DMS114 treated with DMSO at 0.1 percent for 48 hours (cell line): ENCODE measurements at regions not wholly inside any gene's neighbourhood (a gene's known extent, or its start where the extent isn't known, plus 50 kb on each side); places are given as distances from the start of the nearest gene placed in this dataset.
"Not testable (repeated sequence)": the region's sequence is repeated elsewhere in the genome, so short reads cannot be mapped to it uniquely, and the experiment has no call there.

ENCODE experiments used
- DNase-seq: peaks from one replicate; lab custom pipeline; 2025; ENCODE audit not compliant: unreplicated experiment; lab: John Stamatoyannopoulos, UW

DNA sequence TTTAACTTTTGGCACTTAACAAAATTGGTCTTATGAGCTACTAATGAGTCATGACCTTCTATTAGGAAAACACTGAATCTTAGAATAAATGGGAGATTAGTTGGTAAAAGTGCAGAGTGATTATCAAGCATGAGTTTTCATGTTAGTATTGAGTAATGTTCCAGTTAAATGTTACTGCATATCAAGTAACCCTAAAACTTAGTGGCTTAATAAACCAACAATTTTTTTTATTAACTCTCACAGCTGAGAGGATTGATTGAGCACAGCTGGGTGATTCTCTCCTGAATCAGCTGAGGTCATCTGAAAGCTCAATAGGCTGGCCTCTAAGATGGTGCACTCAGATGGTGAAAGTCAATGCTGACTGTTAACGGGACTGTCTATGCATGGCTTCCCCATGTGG, 248.6 kb downstream of the BCL11B start:
- no peak for DNase-seq

DNA sequence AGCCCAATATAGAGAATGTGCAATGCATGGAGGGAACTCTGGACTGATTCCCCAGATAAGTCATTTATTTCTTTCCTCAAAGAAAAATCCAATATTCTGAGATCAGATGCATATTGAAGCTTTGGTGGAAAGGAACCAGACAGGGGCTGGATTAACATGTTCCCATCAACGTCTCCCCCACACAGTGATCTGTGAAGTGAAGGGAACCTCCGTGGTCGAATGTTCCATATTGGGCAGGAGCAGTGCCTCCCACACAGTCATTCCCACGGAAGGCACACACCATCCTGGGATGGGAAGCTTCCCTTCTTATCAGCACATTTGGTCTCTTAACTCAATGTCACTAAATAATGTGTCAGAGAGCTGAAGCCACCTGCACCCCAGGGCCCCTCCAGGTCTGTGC, 247.1 kb downstream of the BCL11B start:
- no peak for DNase-seq

DNA sequence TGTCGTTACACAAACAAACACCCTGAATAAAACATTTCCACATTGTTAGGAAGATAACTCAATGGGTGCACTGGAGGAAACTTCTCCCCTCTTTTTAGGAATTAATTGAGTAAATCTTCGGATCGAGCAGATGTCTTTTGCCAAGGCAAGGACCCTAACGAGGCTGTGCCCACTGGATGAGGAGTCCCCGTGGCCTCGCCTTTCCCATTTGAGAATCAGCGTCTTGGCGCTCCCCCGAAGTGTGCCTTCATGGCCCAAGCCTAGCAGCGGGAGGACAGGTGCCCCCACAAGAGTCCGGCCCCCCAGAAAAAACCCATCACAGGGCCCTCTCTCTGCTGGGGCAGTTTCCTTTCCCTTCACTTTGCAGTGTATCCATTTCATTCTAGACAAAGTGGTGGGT, 246.6 kb downstream of the BCL11B start:
- no peak for DNase-seq

DNA sequence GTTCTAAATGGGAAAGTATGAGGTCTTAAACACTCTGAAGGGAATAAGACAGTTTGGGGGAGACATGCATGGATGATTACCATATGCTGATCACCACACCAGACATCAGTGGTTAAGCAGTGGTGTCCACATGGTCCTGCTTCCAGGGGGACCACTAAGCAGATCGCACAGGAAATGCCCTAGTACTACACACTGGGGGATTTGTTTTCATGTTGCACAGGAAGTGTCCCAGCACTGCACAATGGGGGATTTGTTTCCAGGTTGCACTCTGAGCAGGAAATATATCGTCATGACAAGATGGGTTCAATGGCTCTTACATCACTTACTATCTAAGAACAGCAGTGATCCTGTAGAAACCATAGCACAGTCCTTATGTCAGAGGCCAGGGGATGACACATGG, 245.5 kb downstream of the BCL11B start:
- no peak for DNase-seq

DNA sequence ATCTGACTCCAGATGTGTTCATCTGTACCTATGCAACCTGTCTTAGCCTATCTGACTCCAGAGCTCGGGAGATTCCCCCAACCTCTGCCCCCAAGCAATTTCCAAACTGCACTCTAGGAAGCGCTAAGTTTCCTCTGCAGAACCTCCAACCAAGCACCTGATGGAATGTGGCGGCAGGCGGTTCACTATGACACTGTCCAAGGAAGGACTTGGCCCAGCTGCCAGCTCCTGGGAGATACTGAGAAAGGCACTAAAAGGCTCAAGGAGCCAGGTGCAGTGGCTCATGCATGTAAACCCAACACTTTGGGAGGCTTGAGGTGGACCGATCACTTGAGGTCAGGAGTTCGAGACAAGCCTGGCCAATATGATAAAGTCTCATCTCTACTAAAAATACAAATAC, 244.0 kb downstream of the BCL11B start:
- DNase-seq, result no peak

DNA sequence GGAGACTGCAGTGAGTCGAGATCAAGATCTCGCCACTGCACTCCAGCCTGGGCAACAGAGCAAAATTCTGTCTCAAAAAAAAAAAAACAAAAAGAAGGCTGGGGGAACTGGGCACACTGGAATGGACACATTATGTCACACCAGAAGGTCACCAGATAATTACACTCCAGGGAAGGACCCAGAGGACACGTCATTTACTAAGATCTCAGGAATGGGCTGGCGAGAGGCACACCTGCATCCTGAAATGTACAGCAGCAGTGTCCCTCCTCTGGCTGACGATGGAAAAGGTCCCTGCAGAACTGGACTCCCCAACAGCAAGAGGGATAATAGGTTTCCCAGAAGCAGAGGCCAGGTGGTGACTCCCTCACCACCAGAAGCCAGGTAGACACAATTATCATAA, 243.5 kb downstream of the BCL11B start:
- DNase-seq, result no peak

DNA sequence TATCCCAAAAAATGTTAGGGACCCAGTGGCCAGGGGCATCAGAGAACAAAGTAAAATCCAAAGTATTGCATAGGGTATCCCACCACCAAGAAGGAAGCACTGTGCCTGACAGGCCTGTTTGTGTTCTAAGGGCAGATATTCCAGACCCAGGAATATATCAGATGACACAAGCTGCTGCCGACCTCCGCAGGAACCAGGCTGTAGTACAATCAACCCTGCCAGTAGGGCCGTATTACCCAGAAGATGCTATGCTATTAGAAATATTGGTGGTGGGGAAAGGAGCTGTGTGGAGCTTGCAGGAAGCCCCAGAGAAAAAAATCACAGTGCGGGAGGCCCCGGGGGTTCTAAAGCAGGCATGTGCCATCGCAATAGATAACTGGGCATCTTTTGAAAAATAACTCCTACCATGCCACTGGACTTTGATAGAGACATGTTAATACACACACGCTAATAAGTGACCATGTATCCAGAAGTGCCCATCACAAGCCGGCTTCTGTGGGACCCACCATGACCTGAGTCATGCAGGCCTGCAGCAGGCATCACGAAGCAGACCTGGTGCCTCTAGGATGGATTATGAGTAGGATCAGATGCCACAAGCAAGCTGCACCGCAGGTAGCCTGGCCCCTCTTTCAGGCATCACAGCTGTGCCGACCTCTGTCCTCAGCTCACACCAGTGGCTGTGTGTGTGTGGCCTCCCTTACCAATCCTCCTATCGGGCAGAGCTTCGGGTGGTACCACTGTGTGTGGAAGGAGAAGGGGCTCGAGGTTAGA, 242.7 kb downstream of the BCL11B start:
- DNase-seq, result no peak

DNA sequence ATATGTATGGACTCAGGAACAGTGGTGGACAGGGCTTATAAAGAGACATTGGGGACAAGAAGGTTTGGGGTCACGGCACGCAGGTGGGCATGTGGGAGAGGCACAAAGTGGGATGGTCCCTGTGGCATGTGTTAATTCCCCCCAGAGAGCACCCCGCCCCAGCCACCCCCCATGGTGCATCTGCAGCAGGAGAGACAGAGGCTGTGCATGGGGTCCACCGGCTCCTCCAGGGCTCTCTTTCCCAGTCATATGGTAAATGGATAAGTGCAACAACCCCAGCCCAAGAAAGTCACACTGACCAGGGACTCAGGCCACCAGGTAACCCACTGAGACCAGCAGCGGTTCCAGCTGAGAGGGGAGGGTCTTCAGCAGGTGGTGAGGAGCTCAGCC, 242.1 kb downstream of the BCL11B start:
- no peak for DNase-seq

DNA sequence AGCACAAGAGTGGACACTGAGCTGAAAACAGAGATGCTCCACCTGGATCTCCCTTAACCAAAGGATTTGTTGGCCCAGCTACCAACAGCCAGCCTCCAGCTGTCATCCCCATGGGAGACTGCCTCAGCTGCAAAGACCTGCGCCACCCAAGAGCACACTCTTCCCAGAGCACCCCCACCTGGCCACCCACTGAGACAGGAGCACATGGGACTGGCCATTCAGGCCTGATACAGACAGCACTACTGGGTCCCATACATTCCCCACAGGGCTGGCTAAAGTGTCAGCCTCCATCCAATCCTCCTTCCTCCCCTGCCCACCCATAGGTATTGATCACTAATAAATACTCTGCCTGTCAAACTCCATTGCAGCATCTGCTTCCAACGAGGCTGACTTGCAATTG, 241.5 kb downstream of the BCL11B start:
- no peak for DNase-seq

DNA sequence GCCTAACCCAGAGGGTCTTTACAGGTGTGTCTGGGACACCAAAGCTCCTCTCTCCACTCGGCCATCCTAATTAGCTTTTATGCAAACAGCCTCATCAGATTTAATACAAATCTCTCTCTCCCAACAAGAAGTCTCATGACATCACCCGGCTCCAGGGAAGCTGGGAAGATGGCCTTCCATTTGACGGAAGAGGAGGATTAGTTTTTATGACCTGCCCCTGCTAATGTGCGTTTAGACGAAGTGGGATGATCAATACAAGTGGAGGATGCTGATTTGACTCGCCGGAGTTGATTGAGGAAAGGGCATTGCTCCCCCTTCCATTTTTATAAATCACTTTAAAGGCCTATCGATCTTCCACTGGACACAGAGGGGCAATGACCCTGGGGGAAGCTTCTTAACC, 239.2 kb downstream of the BCL11B start:
- DNase-seq, result no peak

DNA sequence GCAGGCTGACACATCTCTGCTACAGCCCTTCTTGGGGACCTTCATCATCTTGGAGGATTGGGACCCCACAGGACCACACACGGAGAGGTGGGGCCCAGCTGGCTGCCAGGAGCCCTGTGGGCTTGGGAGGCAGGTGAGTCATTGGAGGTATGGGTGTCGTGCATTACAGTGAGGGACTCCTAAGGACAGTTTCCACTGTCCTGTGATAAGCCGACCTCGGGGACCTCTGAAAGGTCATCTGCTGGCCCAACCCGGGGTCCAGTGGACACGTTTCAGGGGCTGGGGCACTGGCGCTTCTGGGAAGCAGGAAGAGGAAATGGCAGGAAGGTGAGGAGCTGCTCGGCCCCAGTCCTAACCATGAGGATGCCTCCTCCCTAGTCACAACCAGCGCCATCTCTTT, 238.0 kb downstream of the BCL11B start:
- DNase-seq, result no peak

DNA sequence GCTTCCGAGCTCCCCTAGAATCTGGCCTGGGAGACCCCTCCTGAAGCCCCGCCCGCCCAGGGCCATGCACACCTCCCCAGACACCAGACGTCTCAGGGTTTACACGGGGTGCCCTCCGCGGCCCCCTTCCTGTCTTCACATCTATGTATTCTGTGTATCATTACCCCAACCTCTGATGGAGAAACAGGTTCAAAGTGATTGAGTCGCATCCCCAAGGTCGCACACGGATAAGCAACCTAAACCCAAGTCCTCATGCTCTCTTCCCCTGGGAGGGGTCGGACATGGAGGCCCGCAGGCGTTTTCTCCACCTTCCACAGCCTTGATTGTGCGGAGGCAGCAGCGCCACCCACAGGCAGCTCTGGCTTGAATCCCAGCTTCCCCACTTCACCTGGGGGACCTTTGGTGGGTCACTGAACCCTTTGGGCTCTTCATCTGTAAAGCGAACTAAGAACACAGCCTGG, 237.3 kb downstream of the BCL11B start:
- no peak for DNase-seq

DNA sequence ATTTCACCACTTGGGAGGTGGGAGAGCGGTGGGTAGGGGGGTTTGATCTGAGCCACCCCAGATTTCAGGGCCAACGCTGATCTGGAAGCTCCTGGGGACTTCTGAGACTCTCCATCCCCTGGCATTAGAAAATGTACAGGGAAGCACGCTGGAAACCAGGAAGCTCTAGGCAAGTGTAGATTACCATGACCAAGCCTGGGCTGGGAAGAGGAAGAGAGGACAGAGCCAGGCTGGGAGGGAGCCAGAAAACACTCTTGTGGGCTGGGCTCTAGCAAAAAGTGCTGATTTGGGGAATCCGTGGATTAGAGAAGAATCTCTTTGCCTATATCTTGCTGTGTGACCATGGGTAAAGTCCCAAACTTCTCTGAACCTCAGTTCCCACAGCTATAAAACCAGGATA, 236.7 kb downstream of the BCL11B start:
- DNase-seq, result no peak

DNA sequence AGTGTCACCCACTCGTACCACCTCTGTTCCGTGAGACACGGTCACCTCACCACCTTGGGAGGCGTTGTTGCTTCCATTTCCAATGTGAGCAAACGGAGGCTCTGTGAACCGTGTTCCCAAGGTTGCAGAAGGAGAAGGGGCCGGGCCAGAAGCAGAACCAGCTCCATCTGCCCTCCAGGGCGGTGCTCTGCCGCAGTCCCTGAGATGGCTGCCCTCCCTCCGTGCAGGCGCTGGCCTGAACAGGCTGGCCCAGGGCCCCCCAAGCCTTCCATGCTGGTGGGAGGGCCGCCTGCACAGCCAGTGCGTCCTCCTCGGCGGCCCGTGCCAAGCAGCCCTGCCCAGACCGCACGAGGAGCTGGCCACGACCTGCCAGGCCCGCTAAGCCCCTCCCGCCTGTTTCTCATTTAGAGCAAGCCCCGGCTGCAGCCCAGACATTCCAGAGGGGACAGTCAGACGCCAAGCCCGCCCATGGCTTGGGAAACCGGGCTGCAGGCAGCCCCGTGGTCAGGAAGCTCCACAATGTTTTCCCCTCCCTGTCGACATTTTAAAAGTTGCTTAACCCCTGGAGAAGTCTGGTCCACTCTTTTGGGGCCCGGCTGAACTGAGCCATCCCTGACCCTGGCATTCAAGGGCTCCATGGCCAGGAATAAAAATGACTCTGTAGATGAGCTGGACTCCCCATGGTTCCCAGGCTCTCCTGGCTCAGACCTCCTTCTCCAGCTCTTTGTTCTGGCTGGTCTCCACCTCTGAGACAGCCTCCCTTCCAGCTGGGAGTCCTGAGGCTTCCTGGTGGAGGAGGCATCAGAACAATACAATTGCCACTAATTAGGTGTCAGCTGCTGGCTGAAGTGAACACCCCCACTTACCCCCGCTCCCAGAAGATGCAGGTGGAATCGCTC, 236.0 kb downstream of the BCL11B start:
- DNase-seq, result no peak

DNA sequence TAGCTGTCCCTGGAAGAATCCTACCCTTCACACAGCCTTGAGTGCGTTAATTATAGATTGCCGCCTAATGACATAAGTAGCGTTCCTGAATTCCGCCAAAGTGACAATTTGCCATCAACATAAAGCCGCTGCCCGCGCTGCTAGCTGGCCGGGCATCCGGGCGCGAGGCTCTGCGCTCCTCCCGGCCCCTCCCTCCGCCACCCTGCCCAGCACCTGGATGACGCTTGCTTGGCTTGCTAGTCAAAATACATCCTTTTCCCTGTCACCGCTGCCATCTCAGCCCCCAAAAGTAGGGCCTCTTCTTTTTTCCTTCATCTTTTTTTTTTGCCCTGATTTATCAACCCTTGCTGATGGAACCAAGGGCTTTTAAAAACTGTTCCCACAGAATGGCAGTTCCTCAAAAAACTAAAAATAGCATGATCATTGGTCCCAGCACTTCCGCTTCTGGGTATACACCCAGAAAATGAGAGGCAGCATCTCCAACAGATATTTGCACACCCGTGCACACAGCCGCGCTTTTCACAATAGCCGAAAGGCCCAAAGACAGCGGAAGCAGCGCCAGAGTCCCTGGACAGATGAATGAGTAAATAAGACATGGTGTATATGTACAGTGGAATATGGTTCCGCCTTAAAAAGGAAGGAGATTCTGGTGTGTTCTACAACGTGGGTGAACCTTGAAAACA, 235.2 kb downstream of the BCL11B start:
- DNase-seq, result no peak

DNA sequence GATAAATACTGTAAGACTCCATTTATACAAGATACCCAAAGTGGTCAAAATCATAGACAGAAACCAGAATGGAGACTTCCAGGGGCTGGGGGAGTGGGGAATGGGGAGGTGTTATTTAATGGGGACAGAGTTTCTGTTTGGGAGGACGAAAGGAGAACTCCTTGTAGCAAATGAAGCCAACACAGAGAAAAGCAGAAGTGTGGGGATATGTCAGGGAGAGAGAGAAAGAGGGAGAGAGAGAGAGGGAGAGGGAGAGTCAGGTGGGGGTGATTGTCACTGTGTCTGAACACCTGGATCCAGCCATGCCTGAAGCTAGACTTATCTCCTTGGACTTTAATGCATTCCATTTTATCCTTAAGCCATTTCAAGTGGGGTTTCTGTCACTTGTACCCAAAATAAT, 234.7 kb downstream of the BCL11B start:
- DNase-seq, result not testable (repeated sequence)

DNA sequence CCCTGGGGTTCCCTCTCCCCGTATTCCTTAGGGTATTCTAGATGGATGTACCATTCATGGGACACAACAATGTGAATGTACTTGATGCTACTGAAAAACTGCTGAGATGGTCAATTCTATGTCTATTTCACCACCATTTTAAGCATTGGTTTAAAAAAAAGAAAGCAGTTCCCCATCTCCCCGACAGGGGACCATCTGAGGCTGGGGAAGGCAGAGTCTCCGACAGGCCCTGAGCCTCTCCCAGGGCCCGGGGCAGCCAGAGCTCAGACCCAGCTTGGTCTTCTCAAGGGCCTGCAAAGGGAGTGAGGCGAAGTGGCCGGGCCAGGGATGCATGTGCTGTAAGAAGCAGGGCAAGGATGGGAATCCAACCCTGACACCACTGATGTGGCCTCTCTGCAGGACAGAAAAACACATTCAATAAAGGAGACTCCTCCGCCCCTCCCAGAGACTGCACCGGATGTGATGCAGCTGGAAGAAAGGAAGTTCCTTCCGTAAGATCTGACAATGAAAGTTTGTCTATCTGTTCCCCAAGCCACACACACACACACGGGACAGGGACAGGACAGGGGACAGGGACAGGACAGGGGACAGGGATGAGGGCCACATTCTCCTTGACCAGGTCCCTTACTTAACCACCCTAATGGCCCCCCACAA, 234.1 kb downstream of the BCL11B start:
- DNase-seq, result no peak

DNA sequence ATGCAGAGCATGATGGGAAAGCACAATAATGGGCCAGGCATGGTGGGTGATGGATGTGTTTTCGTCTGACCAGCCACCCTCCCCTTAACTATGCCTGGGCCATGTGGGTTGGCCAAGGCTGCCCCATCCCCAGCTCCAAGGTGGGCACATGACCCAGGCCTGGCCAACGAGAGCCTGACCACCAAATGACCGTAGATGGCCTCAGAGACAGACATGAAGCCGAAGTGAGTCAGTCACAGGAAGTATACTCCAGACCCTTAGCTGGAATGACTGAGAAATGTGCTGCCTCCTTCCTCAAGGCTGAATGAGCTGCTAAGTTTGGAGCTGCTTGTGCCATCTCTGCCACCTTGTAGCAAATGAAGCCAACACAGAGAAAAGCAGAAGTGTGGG, 233.6 kb downstream of the BCL11B start:
- no peak for DNase-seq

DNA sequence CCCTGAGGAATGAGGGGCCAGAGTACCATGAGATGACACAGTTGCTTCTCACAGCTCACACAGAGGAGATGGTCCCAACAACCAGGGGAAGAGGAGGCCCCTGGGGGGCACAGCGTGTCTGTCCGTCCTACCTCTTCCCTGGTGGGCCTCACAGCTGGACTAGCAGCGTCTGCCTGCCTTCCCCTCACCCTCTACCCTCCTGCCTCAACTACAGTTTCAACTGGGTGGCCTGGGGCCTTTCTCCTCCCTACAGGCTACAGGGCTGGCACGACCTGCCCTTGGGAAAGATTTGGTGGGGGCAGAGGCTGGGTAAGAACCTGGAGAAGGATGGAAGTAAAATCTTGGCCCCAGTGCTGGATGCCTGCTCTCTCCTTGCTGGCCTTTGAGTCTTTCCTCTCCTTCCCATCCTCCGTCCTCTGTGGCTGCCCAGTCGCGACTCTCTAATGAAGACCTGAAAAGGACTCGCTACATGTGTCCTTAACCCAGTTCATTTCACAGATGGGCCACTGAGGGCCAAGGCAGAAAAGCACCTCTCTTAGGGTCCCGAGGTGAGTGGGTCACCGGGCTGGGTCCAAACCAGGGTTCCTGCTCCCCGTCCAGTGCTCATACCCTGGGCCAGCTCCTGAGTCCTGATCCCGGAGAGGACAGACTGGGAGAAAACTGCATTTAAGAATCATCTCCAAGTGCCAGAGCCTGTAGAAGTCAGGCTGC, 232.5 kb downstream of the BCL11B start:
- DNase-seq, result no peak

DNA sequence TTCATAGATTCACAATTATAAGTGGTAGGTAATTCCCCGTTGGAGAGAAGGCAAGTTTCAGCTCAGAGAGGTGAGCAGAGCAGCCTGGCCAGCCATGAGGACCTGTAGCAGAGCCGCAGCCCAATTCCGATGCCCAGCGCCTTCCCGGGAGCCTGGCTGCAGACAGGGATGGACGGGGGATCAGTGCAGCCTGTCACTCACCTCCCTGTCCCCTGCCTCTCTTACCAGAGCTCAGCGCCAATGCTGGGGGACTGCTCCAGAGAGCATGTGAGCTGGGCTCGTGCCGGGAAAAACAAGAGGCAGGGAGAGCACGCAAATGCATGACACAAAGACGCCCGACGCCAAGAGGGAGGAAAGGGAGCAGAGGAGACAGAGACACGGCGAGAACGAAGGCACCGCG, 231.9 kb downstream of the BCL11B start:
- no peak for DNase-seq

DNA sequence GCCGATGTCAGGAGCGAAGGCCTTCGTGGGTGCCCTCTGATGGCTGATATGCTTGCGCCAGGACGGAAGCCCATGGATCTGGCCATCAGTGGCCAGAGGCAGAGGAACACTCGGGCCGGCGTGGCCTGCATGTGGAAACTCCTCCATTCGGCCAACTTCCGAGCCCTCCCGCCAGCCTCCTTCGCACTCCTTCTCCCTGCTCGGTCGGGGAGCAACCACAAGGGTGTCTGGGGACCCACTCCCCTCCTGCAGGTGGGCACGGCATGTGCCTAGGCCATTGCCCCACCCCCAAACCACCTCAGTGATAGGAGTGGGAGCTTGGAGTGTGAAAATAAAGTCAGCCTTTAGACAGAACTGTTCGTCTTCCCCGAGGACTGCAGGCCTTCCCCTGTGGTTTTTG, 231.3 kb downstream of the BCL11B start:
- DNase-seq, result no peak
